ENCODE measurements at regions not wholly inside any gene's neighbourhood (a gene's known extent, or its start where the extent isn't known, plus 50 kb on each side); places are given as distances from the start of the nearest gene placed in this dataset.
A peak's percentile ranks its signal among the peaks of the same experiment; 100 is the strongest.

DNA sequence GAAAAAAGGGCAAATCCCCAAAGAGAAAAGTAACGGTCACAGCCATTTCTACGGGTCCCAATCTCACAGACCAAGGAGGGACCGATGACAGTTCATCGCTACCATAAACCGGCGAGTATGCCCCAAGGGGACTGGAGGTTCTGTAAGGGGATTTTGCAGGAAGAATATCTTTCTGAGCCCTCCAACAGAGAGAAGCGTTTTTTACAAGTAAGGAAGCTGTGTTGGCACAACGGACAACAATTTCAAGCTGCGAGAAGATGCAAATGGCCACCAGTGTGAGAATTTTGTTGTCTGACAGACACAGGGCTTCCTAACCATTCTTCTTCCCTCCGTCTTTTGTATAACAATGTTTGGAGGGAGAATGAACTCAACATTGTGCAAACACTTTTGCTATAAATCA is 1043.1 kb downstream of the ADGRL2 start:
- no peak for DNase-seq (ENCODE audit: low spot score)
- Histone ChIP-seq H3K27ac (no peak overlapping the region), H3K4me1 (ENCODE audit: control insufficient read depth in 1 of 2, low read depth in 2 of 2) (no peaks in the 10 kb centered on the region), H3K9me3 (no peaks in the 10 kb centered on the region), H3K27me3 (replicated peaks; ENCODE audit: insufficient read depth) (no peaks in the 10 kb centered on the region), H3K36me3 (no peaks in the 10 kb centered on the region), H3K4me3 (no peak overlapping the region)
- no peak for ATAC-seq (ENCODE audit: insufficient number of reproducible peaks, low FRiP score, low read depth)
- TF ChIP-seq, protein P1, sequence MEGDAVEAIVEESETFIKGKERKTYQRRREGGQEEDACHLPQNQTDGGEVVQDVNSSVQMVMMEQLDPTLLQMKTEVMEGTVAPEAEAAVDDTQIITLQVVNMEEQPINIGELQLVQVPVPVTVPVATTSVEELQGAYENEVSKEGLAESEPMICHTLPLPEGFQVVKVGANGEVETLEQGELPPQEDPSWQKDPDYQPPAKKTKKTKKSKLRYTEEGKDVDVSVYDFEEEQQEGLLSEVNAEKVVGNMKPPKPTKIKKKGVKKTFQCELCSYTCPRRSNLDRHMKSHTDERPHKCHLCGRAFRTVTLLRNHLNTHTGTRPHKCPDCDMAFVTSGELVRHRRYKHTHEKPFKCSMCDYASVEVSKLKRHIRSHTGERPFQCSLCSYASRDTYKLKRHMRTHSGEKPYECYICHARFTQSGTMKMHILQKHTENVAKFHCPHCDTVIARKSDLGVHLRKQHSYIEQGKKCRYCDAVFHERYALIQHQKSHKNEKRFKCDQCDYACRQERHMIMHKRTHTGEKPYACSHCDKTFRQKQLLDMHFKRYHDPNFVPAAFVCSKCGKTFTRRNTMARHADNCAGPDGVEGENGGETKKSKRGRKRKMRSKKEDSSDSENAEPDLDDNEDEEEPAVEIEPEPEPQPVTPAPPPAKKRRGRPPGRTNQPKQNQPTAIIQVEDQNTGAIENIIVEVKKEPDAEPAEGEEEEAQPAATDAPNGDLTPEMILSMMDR (IDR thresholded peaks at IDR 0.05), result no peak

DNA sequence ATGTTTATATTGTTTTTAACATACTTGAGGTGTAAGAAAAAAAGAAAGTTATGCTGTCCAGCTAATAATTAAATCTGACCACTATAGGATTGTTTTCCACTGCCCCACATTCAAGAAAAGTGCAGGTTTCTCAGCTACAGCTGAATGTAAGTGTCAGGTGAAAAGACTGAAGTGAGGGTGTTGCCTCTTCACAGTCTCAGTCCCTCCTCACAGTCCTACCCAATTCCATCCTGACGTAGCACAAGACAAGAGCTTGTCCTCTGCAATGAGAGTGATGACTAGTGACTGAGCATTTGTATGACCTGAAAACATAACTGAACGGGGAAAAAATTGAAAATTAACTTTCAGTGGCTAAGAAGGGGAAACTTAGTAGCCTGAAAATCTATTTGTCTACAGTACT is 1039.5 kb downstream of the ADGRL2 start:
- Histone ChIP-seq H3K36me3 (no peaks in the 10 kb centered on the region), H3K27me3 (replicated peaks; ENCODE audit: insufficient read depth) (no peaks in the 10 kb centered on the region), H3K9me3 (no peaks in the 10 kb centered on the region), H3K4me1 (ENCODE audit: control insufficient read depth in 1 of 2, low read depth in 2 of 2) (peaks cover 7 to 16% of the 10 kb centered on the region in 2 donors), H3K27ac (no peak overlapping the region), H3K4me3 (no peak overlapping the region)
- DNase-seq (ENCODE audit: low spot score) (no peak), ATAC-seq (ENCODE audit: insufficient number of reproducible peaks, low FRiP score, low read depth) (no peak)
- TF ChIP-seq, protein P1 (IDR thresholded peaks at IDR 0.05), result no peak

DNA sequence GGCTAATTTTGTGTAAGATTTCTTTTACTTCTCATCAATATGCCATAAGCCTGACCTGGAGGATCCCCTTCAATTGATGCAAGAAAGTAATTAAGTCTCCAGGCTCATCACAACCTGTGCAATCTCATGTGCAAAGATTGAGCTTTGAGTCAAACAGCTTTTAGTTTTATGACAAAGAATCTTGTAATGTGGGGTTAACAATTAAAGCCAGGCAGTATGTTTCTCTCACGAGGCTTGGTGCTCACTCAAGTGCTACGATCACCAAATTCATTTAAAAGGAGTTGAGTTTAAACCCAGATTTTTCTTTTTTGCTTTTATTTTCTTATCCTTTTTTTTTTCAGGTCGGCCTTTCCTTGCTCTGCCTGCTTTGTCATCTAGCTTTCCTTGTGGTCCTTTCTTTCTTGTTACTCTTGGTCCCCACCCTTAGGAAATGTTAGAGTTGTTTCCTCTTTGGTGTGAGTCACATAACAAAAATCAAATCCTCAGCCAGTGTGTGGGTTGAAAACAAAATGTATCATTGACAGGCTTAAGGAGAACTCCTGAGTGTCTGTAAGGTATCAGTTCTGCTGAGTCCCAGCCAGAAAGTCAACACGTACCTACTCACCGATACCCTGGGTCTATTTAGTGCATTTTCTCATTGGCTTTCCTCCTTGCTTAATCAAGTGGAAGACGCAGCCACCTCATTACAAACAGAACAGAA is 1037.2 kb downstream of the ADGRL2 start:
- no peak overlapping the region for H3K27ac ChIP-seq
- H3K27me3 ChIP-seq (replicated peaks; ENCODE audit: insufficient read depth), result no peaks in the 10 kb centered on the region
- peak overlapping the region; percentile 1 for H3K4me3 ChIP-seq
- no peaks in the 10 kb centered on the region for H3K9me3 ChIP-seq
- ATAC-seq (ENCODE audit: insufficient number of reproducible peaks, low FRiP score, low read depth) (no peak), DNase-seq (ENCODE audit: low spot score) (no peak)
- H3K36me3 ChIP-seq, result no peaks in the 10 kb centered on the region
- peaks cover 7 to 16% of the 10 kb centered on the region in 2 donors for H3K4me1 ChIP-seq (ENCODE audit: control insufficient read depth in 1 of 2, low read depth in 2 of 2)
- TF ChIP-seq, protein P1 (IDR thresholded peaks at IDR 0.05), result no peak

DNA sequence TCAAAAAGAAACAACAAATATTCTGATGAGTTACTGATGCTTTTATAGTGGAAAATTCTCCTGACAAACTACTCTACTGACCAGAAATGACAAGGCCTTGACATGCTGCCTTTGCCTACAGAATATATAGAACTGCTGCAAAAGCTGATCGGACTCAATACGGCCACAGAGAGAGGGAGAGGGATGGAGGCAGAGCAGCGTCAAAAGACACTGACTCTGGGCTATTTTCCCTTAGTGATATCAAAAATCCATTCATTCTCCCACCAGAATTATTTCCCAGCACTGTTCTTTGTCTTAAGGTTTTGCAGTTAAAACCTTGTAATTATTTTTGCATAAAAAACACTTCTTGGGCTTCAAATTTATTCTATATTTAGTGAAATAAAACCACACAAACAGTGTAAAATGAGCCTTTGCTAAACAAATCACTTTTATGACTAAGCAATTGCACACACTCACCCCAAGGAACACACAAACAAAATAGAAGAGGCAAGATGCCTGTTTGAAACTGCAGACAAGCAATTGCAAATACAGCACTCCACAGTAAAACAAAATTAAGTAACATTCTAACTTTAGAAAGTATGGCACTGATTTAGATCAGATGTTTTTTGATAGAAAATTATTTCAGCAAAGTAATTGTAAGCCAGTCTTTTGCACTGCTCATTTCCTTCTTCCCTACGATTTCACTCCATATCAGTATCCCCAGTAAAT is 1036.4 kb downstream of the ADGRL2 start:
- Histone ChIP-seq H3K36me3 (no peaks in the 10 kb centered on the region), H3K27ac (no peak overlapping the region), H3K4me3 (no peak overlapping the region), H3K4me1 (ENCODE audit: control insufficient read depth in 1 of 2, low read depth in 2 of 2) (peaks cover 7 to 16% of the 10 kb centered on the region in 2 donors), H3K27me3 (replicated peaks; ENCODE audit: insufficient read depth) (no peaks in the 10 kb centered on the region), H3K9me3 (no peaks in the 10 kb centered on the region)
- TF ChIP-seq, protein P1 (IDR thresholded peaks at IDR 0.05), result no peak
- DNase-seq (ENCODE audit: low spot score), result no peak
- ATAC-seq (ENCODE audit: insufficient number of reproducible peaks, low FRiP score, low read depth), result no peak

DNA sequence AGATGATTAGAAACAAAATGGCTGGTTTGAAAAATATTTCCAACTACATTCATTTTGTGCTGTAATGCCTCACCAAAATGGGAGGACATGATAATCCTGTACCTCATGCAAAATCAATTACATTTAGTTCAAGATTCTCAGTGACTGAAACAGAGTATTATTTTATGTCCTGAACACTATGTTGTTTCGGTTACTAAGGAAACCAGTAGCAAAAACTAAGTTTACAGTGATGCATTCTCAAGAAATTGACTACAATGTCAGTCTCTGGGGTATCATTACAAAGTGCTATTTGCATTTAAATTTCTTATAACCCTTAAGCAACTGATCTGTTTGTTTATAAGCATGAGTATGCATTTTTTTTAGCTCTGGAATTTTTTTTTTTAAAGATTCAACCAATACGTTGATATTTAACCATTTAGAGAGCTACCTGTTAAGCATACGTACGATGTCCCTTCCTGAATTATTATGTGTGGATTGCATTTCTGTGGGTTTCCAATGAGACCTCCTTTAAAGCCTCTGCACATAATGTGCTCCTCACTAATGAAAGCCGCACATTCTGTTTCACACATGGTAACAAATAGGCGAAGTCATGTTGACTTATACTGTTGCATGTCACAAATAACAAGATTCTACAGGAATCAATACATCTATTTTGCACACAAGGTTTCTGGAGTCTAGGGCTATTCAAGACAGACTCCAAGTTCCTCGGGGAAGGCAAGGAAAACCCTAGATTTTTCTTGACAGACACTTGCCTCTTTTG is 1035.7 kb downstream of the ADGRL2 start:
- ATAC-seq (ENCODE audit: insufficient number of reproducible peaks, low FRiP score, low read depth) (no peak), DNase-seq (ENCODE audit: low spot score) (no peak)
- H3K27ac ChIP-seq, result no peak overlapping the region
- no peak overlapping the region for H3K4me3 ChIP-seq
- peaks cover 7 to 16% of the 10 kb centered on the region in 2 donors for H3K4me1 ChIP-seq (ENCODE audit: control insufficient read depth in 1 of 2, low read depth in 2 of 2)
- TF ChIP-seq, protein P1 (IDR thresholded peaks at IDR 0.05), result no peak
- no peaks in the 10 kb centered on the region for H3K27me3 ChIP-seq (replicated peaks; ENCODE audit: insufficient read depth)
- no peaks in the 10 kb centered on the region for H3K36me3 ChIP-seq
- no peaks in the 10 kb centered on the region for H3K9me3 ChIP-seq

Measured in thoracic aorta (tissue), 2 donors.